Liver (tissue), 8 donors: ENCODE measurements at regions not wholly inside any gene's neighbourhood (a gene's known extent, or its start where the extent isn't known, plus 50 kb on each side); places are given as distances from the start of the nearest gene placed in this dataset.
"Not testable (repeated sequence)": the region's sequence is repeated elsewhere in the genome, so short reads cannot be mapped to it uniquely, and the experiment has no call there.

ENCODE experiments used
- DNase-seq: peaks from one replicate; pipeline ENCODE4 v3.0.0-alpha.2; 2017; ENCODE audit warnings: low spot score
- H3K27ac ChIP-seq, 2 donors: one replicate each; pipeline ENCODE4 v1.7.0; 2013; ENCODE audit warnings: inconsistent platforms in 2 of 2, low read length in 2 of 2, control low read depth in 1 of 2, low read depth in 1 of 2, mild to moderate bottlenecking in 1 of 2
- H3K27me3 ChIP-seq, 4 donors: one replicate each; pipeline versions ENCODE4 v1.6.1 to v1.7.0; 2013; ENCODE audit warnings: low read length in 3 of 4, inconsistent platforms in 1 of 4, mild to moderate bottlenecking in 1 of 4, moderate library complexity in 1 of 4; ENCODE audit not compliant: control insufficient read depth in 4 of 4, insufficient read depth in 4 of 4
- H3K36me3 ChIP-seq, 4 donors: one replicate each; pipeline versions ENCODE4 v1.6.1 to v1.7.0; 2013; ENCODE audit warnings: low read length in 3 of 4, mild to moderate bottlenecking in 3 of 4, low read depth in 1 of 4, moderate library complexity in 1 of 4; ENCODE audit not compliant: control insufficient read depth in 4 of 4, insufficient read depth in 3 of 4
- H3K4me1 ChIP-seq, 4 donors: one replicate each; pipeline versions ENCODE4 v1.6.1 to v1.7.0; 2013; ENCODE audit warnings: low read length in 3 of 4, mild to moderate bottlenecking in 3 of 4, moderate library complexity in 1 of 4; ENCODE audit not compliant: control insufficient read depth in 4 of 4, insufficient read depth in 4 of 4
- H3K4me3 ChIP-seq, 3 donors: one replicate each; pipeline versions ENCODE4 v1.6.1 to v1.7.0; 2013; ENCODE audit warnings: low read length in 3 of 3, control low read depth in 1 of 3, low read depth in 1 of 3, mild to moderate bottlenecking in 1 of 3
- H3K9ac ChIP-seq, 2 donors: one replicate each; pipeline ENCODE4 v1.7.0; 2013; ENCODE audit warnings: low read length in 2 of 2, mild to moderate bottlenecking in 2 of 2, moderate library complexity in 2 of 2, control low read depth in 1 of 2, low read depth in 1 of 2
- H3K9me3 ChIP-seq, 4 donors: one replicate each; pipeline versions ENCODE4 v1.6.1 to v1.7.0; 2013; ENCODE audit warnings: low read length in 3 of 4; ENCODE audit not compliant: control insufficient read depth in 4 of 4
- ATF3 ChIP-seq: IDR thresholded peaks from 2 replicates; pipeline ENCODE4 v1.6.1; 2016; ENCODE audit warnings: antibody characterized with exemption
- CTCF ChIP-seq: fragments of 150-350 bp; IDR thresholded peaks from 2 replicates; pipeline ENCODE4 v1.5.1; 2017; ENCODE audit warnings: improper control_type of control experiment, low read depth, low read length; ENCODE audit not compliant: missing input control
- EGR1 ChIP-seq, 2 donors: IDR thresholded peaks; 2 replicates each; pipeline ENCODE4 v1.6.1; 2016 to 2018; ENCODE audit warnings: antibody characterized with exemption in 2 of 2, low read depth in 2 of 2
- FOXA1 ChIP-seq: IDR thresholded peaks from 2 replicates; pipeline ENCODE4 v1.6.1; 2016; ENCODE audit warnings: antibody characterized with exemption
- FOXA2 ChIP-seq: IDR thresholded peaks from 2 replicates; pipeline ENCODE4 v1.6.1; 2016; ENCODE audit warnings: antibody characterized with exemption
- GABPA ChIP-seq, 2 donors: IDR thresholded peaks in 1 of 2; conservative IDR thresholded peaks in 1 of 2; 2 replicates each; pipeline ENCODE4 v1.6.1; 2016; ENCODE audit warnings: antibody characterized with exemption in 2 of 2, mild to moderate bottlenecking in 1 of 2, moderate library complexity in 1 of 2
- HNF4A ChIP-seq, 2 donors: conservative IDR thresholded peaks; 2 replicates each; pipeline ENCODE4 v1.6.1; 2016; ENCODE audit warnings: antibody characterized with exemption in 2 of 2, mild to moderate bottlenecking in 2 of 2
- HNF4G ChIP-seq: IDR thresholded peaks from 2 replicates; pipeline ENCODE4 v1.6.1; 2016; ENCODE audit warnings: antibody characterized with exemption
- JUND ChIP-seq, 2 donors: IDR thresholded peaks; 2 replicates each; pipeline ENCODE4 v1.6.1; 2016; ENCODE audit warnings: antibody characterized with exemption in 2 of 2
- RAD21 ChIP-seq, 2 donors: IDR thresholded peaks; 2 replicates each; pipeline ENCODE4 v1.6.1; 2016; ENCODE audit warnings: antibody characterized with exemption in 2 of 2, mild to moderate bottlenecking in 2 of 2
- RXRA ChIP-seq, 2 donors: IDR thresholded peaks; 2 replicates each; pipeline ENCODE4 v1.6.1; 2017 to 2018; ENCODE audit warnings: antibody characterized with exemption in 2 of 2, mild to moderate bottlenecking in 1 of 2
- SP1 ChIP-seq: IDR thresholded peaks from 2 replicates; pipeline ENCODE4 v1.6.1; 2018; ENCODE audit warnings: antibody characterized with exemption, mild to moderate bottlenecking
- WGBS: extraction: QIAGEN DNeasy Blood & Tissue Kit; methylation state at CpG from one replicate; pipeline ENCODE4 v1.1.7; 2013; 5-methylcytosine and 5-hydroxymethylcytosine counted together
- TF ChIP-seq, protein P1 (sequence below): IDR thresholded peaks from 2 replicates; pipeline ENCODE4 v1.6.1; 2016; ENCODE audit warnings: antibody characterized with exemption, mild to moderate bottlenecking
- TF ChIP-seq, protein P2 (sequence below): IDR thresholded peaks from 2 replicates; pipeline ENCODE4 v1.6.1; 2016; ENCODE audit warnings: antibody characterized with exemption
- TF ChIP-seq, protein P3 (sequence below): IDR thresholded peaks from 2 replicates; pipeline ENCODE4 v1.6.1; 2016; ENCODE audit warnings: antibody characterized with exemption
- donor health status: healthy.
- donor health status: healthy.
- donor health status: healthy.
- donor health status: healthy.
- donor health status: healthy.

DNA sequence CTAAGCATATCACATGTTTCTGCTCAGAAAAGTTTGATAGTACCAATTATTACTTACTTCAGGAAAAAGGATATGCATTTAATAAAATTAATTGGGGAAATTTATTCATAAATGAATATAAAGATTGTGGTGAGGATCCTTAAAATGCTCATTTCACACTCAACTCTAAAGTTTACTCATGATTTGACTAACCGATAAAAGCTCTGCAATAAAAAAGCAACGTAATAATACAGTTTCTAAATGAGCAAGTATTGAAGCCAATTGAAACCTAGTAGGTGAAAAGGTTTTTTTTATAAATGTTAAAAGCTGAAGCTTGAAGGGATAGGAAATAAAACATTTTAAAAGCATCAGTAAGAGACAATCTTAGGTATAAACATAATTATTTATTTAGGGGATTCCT lies 308.3 kb upstream of the STEAP1 start:
- Histone ChIP-seq H3K9me3 (peaks cover 0 to 2% (median 0%) of the 10 kb centered on the region in 4 donors), H3K4me3 (no peak overlapping the region), H3K27me3 (no peaks in the 10 kb centered on the region), H3K27ac (no peak overlapping the region), H3K9ac (no peak overlapping the region), H3K36me3 (no peaks in the 10 kb centered on the region), H3K4me1 (no peaks in the 10 kb centered on the region)
- TF ChIP-seq, protein P1, sequence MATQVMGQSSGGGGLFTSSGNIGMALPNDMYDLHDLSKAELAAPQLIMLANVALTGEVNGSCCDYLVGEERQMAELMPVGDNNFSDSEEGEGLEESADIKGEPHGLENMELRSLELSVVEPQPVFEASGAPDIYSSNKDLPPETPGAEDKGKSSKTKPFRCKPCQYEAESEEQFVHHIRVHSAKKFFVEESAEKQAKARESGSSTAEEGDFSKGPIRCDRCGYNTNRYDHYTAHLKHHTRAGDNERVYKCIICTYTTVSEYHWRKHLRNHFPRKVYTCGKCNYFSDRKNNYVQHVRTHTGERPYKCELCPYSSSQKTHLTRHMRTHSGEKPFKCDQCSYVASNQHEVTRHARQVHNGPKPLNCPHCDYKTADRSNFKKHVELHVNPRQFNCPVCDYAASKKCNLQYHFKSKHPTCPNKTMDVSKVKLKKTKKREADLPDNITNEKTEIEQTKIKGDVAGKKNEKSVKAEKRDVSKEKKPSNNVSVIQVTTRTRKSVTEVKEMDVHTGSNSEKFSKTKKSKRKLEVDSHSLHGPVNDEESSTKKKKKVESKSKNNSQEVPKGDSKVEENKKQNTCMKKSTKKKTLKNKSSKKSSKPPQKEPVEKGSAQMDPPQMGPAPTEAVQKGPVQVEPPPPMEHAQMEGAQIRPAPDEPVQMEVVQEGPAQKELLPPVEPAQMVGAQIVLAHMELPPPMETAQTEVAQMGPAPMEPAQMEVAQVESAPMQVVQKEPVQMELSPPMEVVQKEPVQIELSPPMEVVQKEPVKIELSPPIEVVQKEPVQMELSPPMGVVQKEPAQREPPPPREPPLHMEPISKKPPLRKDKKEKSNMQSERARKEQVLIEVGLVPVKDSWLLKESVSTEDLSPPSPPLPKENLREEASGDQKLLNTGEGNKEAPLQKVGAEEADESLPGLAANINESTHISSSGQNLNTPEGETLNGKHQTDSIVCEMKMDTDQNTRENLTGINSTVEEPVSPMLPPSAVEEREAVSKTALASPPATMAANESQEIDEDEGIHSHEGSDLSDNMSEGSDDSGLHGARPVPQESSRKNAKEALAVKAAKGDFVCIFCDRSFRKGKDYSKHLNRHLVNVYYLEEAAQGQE = no peak
- TF ChIP-seq FOXA1 = no peak
- TF ChIP-seq ATF3 = no peak
- TF ChIP-seq, protein P2, sequence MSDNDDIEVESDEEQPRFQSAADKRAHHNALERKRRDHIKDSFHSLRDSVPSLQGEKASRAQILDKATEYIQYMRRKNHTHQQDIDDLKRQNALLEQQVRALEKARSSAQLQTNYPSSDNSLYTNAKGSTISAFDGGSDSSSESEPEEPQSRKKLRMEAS = no peak
- TF ChIP-seq JUND (IDR thresholded peaks at IDR 0.05) = no peak
- no peak for TF ChIP-seq EGR1 (IDR thresholded peaks at IDR 0.05; ENCODE audit: low read depth in 2 of 2)
- TF ChIP-seq HNF4A (conservative IDR thresholded peaks at IDR 0.05) = no peak
- TF ChIP-seq HNF4G = no peak
- TF ChIP-seq RXRA (IDR thresholded peaks at IDR 0.05) = no peak
- TF ChIP-seq FOXA2 = no peak
- 81% methylated on average over 2 of the region's 2 CpGs for WGBS
- no peak for DNase-seq

DNA sequence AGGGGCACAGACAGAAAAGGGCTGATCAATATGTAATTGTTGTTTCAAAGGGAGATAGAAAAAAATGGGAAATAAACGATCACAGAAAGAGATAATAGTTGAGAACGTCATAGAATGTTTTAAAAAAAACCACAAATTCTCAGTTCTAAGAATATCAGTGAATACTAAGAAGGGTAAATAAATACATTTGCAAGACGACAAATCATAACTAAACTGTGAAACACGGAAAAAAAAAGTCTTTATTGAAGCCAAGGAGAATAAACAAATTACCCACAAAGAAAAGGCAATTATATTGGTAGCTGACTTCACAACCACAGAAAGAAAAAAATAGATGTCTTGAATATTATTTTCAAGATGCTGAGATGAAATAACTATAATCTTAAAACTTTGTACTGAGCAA lies 305.2 kb upstream of the STEAP1 start:
- 74% methylated on average over 4 of the region's 4 CpGs for WGBS
- TF ChIP-seq GABPA (IDR thresholded peaks at IDR 0.05 in 1 of 2, conservative IDR thresholded peaks at IDR 0.05 in 1 of 2) (no peak), HNF4A (conservative IDR thresholded peaks at IDR 0.05) (no peak), RAD21 (IDR thresholded peaks at IDR 0.05) (no peak), JUND (IDR thresholded peaks at IDR 0.05) (no peak), CTCF (no peak), HNF4G (no peak), FOXA2 (no peak), EGR1 (IDR thresholded peaks at IDR 0.05; ENCODE audit: low read depth in 2 of 2) (no peak), RXRA (IDR thresholded peaks at IDR 0.05) (no peak), SP1 (no peak), ATF3 (no peak)
- TF ChIP-seq, protein P2 = no peak
- TF ChIP-seq, protein P1 = no peak
- TF ChIP-seq, protein P3, sequence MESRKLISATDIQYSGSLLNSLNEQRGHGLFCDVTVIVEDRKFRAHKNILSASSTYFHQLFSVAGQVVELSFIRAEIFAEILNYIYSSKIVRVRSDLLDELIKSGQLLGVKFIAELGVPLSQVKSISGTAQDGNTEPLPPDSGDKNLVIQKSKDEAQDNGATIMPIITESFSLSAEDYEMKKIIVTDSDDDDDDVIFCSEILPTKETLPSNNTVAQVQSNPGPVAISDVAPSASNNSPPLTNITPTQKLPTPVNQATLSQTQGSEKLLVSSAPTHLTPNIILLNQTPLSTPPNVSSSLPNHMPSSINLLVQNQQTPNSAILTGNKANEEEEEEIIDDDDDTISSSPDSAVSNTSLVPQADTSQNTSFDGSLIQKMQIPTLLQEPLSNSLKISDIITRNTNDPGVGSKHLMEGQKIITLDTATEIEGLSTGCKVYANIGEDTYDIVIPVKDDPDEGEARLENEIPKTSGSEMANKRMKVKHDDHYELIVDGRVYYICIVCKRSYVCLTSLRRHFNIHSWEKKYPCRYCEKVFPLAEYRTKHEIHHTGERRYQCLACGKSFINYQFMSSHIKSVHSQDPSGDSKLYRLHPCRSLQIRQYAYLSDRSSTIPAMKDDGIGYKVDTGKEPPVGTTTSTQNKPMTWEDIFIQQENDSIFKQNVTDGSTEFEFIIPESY = no peak
- Histone ChIP-seq H3K4me3 (no peak overlapping the region), H3K27me3 (no peaks in the 10 kb centered on the region), H3K27ac (no peak overlapping the region), H3K9me3 (peaks cover 0 to 2% (median 0%) of the 10 kb centered on the region in 4 donors), H3K36me3 (no peaks in the 10 kb centered on the region), H3K9ac (no peak overlapping the region), H3K4me1 (no peaks in the 10 kb centered on the region)
- no peak for DNase-seq

DNA sequence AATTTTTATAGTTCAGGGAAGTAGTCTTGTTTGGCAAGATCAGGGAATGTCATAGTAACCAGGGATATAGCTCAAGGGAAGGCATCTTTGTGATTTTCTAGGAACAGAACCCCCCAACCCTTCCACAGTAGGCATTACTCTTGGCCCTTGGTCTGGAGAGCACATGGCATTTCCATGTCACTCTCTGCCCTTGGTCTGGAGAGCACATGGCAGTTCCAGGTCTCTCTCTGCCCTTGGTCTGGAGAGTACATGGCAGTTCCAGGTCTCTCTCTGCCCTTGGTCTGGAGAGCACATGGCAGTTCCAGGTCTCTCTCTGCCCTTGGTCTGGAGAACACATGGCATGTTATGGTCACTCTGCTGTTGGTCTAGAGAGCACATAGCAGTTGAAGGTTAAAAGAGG lies 297.2 kb upstream of the STEAP1 start:
- H3K27ac ChIP-seq, H3K36me3 ChIP-seq, DNase-seq, H3K9ac ChIP-seq, H3K4me3 ChIP-seq, H3K27me3 ChIP-seq, H3K4me1 ChIP-seq: not testable (repeated sequence)
- peaks cover 4 to 18% (median 8%) of the 10 kb centered on the region in 4 donors for H3K9me3 ChIP-seq
